K562 (cell line): ENCODE measurements at regions not wholly inside any gene's neighbourhood (a gene's known extent, or its start where the extent isn't known, plus 50 kb on each side); places are given as distances from the start of the nearest gene placed in this dataset.

Source experiments
- ATAC-seq: fragments of 200-7000 bp; cut with Tn5 transposase; 3 replicates; pipeline ENCODE4 v1.9.1; 2020; ENCODE audit warnings: moderate library complexity
- BruUV-seq: library from RNA; stranded (reverse); fragments of 400-500 nt; replicated peaks from 2 replicates; lab custom pipeline; 2021; lab: Mats Ljungman, UMichigan
- CTCF ChIA-PET: fragments of 300-600 bp; formaldehyde crosslinking; extraction: SDS; loops from one replicate; lab custom pipeline; 2021; ENCODE audit warnings: low intra/inter-chr PET ratio; lab: Yijun Ruan, JAX
- POLR2A ChIA-PET: fragments of 300-600, 350-650 bp; sonication (Branson Sonifier 250); formaldehyde crosslinking; extraction: SDS; loops from one replicate; lab custom pipeline; 2021; ENCODE audit warnings: antibody characterized with exemption, inconsistent platforms; lab: Yijun Ruan, JAX
- DNase-seq, 4 experiments: peaks; one replicate each; pipeline versions ENCODE4 v3.0.0 to v3.0.0-alpha.2; 2011 to 2018; ENCODE audit warnings: low spot score in 3 of 4, mixed read lengths in 3 of 4; ENCODE audit errors: extremely low read depth in 1 of 4
- FAIRE-seq: peaks from 2 replicates; lab custom pipeline; 2011; peaks lifted over from hg19 to GRCh38; lab: Jason Lieb, UNC
- H2AFZ ChIP-seq: 2 replicates; pipeline ENCODE4 v1.6.0; 2011; ENCODE audit warnings: low read depth, low read length, control low read depth, inconsistent platforms
- H3K27ac ChIP-seq: fragments of 200-600 bp; 3 replicates; pipeline ENCODE4 v1.8.0; 2011; ENCODE audit warnings: low read depth, mild to moderate bottlenecking, control low read depth, inconsistent platforms, low read length, moderate library complexity, mixed read lengths; ENCODE audit errors: extremely low read depth
- H3K27me3 ChIP-seq, 2 experiments: fragments of 300-600 bp in 1 of 2; 2 replicates in 1 of 2; 3 replicates in 1 of 2; pipeline versions ENCODE4 v1.6.0 to v1.8.0; 2011; ENCODE audit warnings: inconsistent platforms in 2 of 2, low read length in 2 of 2, mild to moderate bottlenecking in 1 of 2, mixed read lengths in 1 of 2, moderate library complexity in 1 of 2; ENCODE audit not compliant: control insufficient read depth in 2 of 2, insufficient read depth in 2 of 2
- H3K36me3 ChIP-seq: fragments of 300-600 bp; 3 replicates; pipeline ENCODE4 v1.8.0; 2011; ENCODE audit warnings: mild to moderate bottlenecking, low read length, inconsistent platforms; ENCODE audit not compliant: control insufficient read depth, insufficient read depth
- H3K4me1 ChIP-seq, 2 experiments: fragments of 200-600 bp in 1 of 2; replicated peaks in 1 of 2; 2 replicates in 1 of 2; 3 replicates in 1 of 2; pipeline versions ENCODE4 v1.5.1 to v1.8.0; 2011; ENCODE audit warnings: inconsistent platforms in 2 of 2, low read length in 2 of 2, mild to moderate bottlenecking in 1 of 2, mixed read lengths in 1 of 2, moderate library complexity in 1 of 2; ENCODE audit not compliant: control insufficient read depth in 2 of 2, insufficient read depth in 2 of 2
- H3K4me2 ChIP-seq: 2 replicates; pipeline ENCODE4 v1.6.1; 2011; ENCODE audit warnings: low read length, control low read depth, inconsistent platforms, mixed read lengths; ENCODE audit not compliant: insufficient read depth
- H3K4me3 ChIP-seq: fragments of 200-600 bp; sonication (generic), shearing (Covaris generic); 2 replicates; pipeline ENCODE4 v1.5.1; 2016; ENCODE audit warnings: control low read depth, inconsistent platforms
- H3K79me2 ChIP-seq: fragments of 200-600 bp; 3 replicates; pipeline ENCODE4 v1.8.0; 2011; ENCODE audit warnings: low read length, inconsistent platforms; ENCODE audit not compliant: control insufficient read depth, insufficient read depth
- H3K9ac ChIP-seq, 2 experiments: 2 replicates each; pipeline versions ENCODE4 v1.6.0 to v1.6.1; 2011; ENCODE audit warnings: low read depth in 2 of 2, low read length in 2 of 2, control low read depth in 1 of 2, inconsistent platforms in 1 of 2, mild to moderate bottlenecking in 1 of 2, mixed read lengths in 1 of 2; ENCODE audit not compliant: insufficient read depth in 1 of 2
- H3K9me1 ChIP-seq: one replicate; pipeline ENCODE4 v1.6.0; 2011; ENCODE audit warnings: inconsistent platforms, mild to moderate bottlenecking, low read length, moderate library complexity; ENCODE audit not compliant: control insufficient read depth, insufficient read depth
- H3K9me3 ChIP-seq: replicated peaks from 2 replicates; pipeline ENCODE4 v1.5.1; 2011; ENCODE audit warnings: low read depth, low read length, inconsistent platforms; ENCODE audit not compliant: control insufficient read depth, insufficient read depth
- H4K20me1 ChIP-seq: replicated peaks from 2 replicates; pipeline ENCODE4 v1.6.1; 2011; ENCODE audit warnings: low read length, inconsistent platforms, mixed read lengths; ENCODE audit not compliant: control insufficient read depth, insufficient read depth
- AFF1 ChIP-seq, 2 experiments: fragments of 450-650 bp; IDR thresholded peaks; 2 replicates each; pipeline ENCODE4 v1.6.1; 2018; ENCODE audit warnings: mild to moderate bottlenecking in 2 of 2, low read depth in 1 of 2; ENCODE audit not compliant: partially characterized antibody in 2 of 2
- CCNT2 ChIP-seq: IDR thresholded peaks from 2 replicates; pipeline ENCODE4 v1.6.1; 2011; ENCODE audit warnings: borderline replicate concordance, low read depth, mild to moderate bottlenecking, moderate library complexity, mixed read lengths, low read length; ENCODE audit not compliant: insufficient read length; ENCODE audit errors: extremely low read depth
- CTCF ChIP-seq, 3 experiments: IDR thresholded peaks in 2 of 3; conservative IDR thresholded peaks in 1 of 3; 2 replicates each; pipeline ENCODE4 v1.5.1; 2011 to 2012; ENCODE audit warnings: low read length in 3 of 3, mild to moderate bottlenecking in 3 of 3, control low read depth in 2 of 3, improper control_type of control experiment in 1 of 3, inconsistent platforms in 1 of 3, low read depth in 1 of 3, mixed read lengths in 1 of 3, moderate library complexity in 1 of 3; ENCODE audit not compliant: insufficient read depth in 2 of 3
- GABPB2 ChIP-seq: fragments of 250-450 bp; sonication (Bioruptor Pico); conservative IDR thresholded peaks from 2 replicates; pipeline ENCODE4 v1.5.1; 2021; ENCODE audit warnings: mild to moderate bottlenecking
- HMGN3 ChIP-seq: IDR thresholded peaks from 2 replicates; pipeline ENCODE4 v1.6.1; 2011; ENCODE audit warnings: borderline replicate concordance, low read depth, mild to moderate bottlenecking, mixed read lengths, low read length; ENCODE audit not compliant: insufficient read length; ENCODE audit errors: extremely low read depth
- NELFE ChIP-seq: IDR thresholded peaks from 2 replicates; pipeline ENCODE4 v1.6.1; 2011; ENCODE audit warnings: mild to moderate bottlenecking; ENCODE audit not compliant: insufficient read depth, insufficient read length
- POLR2G ChIP-seq: fragments of 200-400 bp; formaldehyde crosslinking; IDR thresholded peaks from 2 replicates; pipeline ENCODE4 v1.6.1; 2017; ENCODE audit warnings: low read depth, mild to moderate bottlenecking, antibody characterized with exemption, low read length, moderate library complexity
- POLR2H ChIP-seq: IDR thresholded peaks from 2 replicates; pipeline ENCODE4 v1.6.1; 2016; ENCODE audit warnings: missing genetic modification characterization, low read depth, mild to moderate bottlenecking, control low read depth, missing compliant biosample characterization, moderate library complexity
- RAD21 ChIP-seq, 2 experiments: fragments of 250-450 bp in 1 of 2; fragments of 450-650 bp in 1 of 2; sonication (Bioruptor Pico) in 1 of 2; formaldehyde crosslinking in 1 of 2; IDR thresholded peaks in 1 of 2; conservative IDR thresholded peaks in 1 of 2; 2 replicates each; pipeline versions ENCODE4 v1.4.0 to v1.8.0; 2020 to 2022; ENCODE audit warnings: mild to moderate bottlenecking in 2 of 2, moderate library complexity in 1 of 2
- TFAP4 ChIP-seq: sonication (generic); formaldehyde crosslinking; IDR thresholded peaks from 2 replicates; pipeline ENCODE4 v1.8.0; 2022; ENCODE audit warnings: missing genetic modification reagents, mild to moderate bottlenecking, moderate library complexity, borderline replicate concordance
- ZNF174 ChIP-seq: fragments of 250-450 bp; sonication (Bioruptor Pico); IDR thresholded peaks from 2 replicates; pipeline ENCODE4 v1.4.0; 2020; ENCODE audit warnings: mild to moderate bottlenecking
- ZNF511 ChIP-seq: sonication (generic); formaldehyde crosslinking; IDR thresholded peaks from 2 replicates; pipeline ENCODE4 v1.8.0; 2022; ENCODE audit warnings: mild to moderate bottlenecking, missing genetic modification reagents
- WGBS: fragments of 100-300 bp; shearing (Covaris generic); methylation state at CpG from one replicate; pipeline ENCODE4 v1.1.6; 2016; ENCODE audit warnings: low coverage, mixed read lengths; ENCODE audit not compliant: insufficient coverage; ENCODE audit errors: missing lambda C conversion rate; 5-methylcytosine and 5-hydroxymethylcytosine counted together
- in situ Hi-C: fragments of 300-500 bp; cut with MboI; formaldehyde crosslinking; loops from 4 replicates; pipeline ENCODE4 v1.15.0; 2018; ENCODE audit warnings: inconsistent platforms, mixed read lengths
- intact Hi-C: fragments of 100-400 bp; cut with micrococcal nuclease; formaldehyde crosslinking; loops from 2 replicates; pipeline ENCODE4 v1.14.2; 2022

DNA sequence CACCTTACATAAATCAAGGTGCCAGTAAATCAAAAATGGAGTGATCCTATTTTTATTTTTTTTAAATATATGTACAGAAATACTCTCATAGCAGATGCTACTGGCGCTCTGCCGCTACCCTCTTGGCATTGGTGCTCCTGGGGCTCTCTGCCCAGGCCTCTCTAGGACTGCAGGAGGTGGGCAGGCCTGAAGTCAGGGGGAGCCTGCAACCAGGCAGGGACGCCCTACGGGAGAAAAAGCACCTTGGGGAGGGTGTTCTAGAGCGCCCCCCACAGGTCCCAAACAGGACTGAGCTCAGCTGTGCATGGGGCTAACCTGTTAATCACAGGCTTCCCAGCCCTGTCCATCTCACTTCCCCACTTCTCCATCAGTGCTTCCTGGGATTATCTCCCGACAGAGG, 192.5 kb downstream of the SHQ1 start:
- Histone ChIP-seq H3K4me1 (peaks cover 0 to 5% of the 10 kb centered on the region in 2 experiments; a peak in 3 of 5 replicates), H3K4me2 (no peak overlapping the region), H2AFZ (no peak overlapping the region), H3K27me3 (no peaks in the 10 kb centered on the region), H3K9ac (no peak overlapping the region), H3K9me3 (no peaks in the 10 kb centered on the region), H3K9me1 (no peaks in the 10 kb centered on the region), H3K36me3 (no peaks in the 10 kb centered on the region), H3K79me2 (no peaks in the 10 kb centered on the region), H4K20me1 (no peaks in the 10 kb centered on the region), H3K4me3 (no peak overlapping the region), H3K27ac (no peak overlapping the region)
- POLR2A ChIA-PET: interaction anchor here (1.0 kb wide), 1 partner anchor 10 kb away, joined by 3 read pairs; no protein-coding TSS in a partner anchor
- whole genome bisulfite sequencing: 48% methylated on average over 5 of the region's 6 CpGs
- no peak for FAIRE-seq
- in situ Hi-C loops (no loop called here), intact Hi-C loops (no loop called here)
- DNase-seq: peak; percentile 28 to 42 (median 32)
- no TSS peak for BruUV-seq
- peak; percentile 87 for ATAC-seq
- CTCF ChIA-PET: no interaction called here
- TF ChIP-seq RAD21 (CRISPR knock-in tag; conservative IDR thresholded peaks at IDR 0.05 in 1 of 2, IDR thresholded peaks at IDR 0.05 in 1 of 2): peak in 1 of 2 experiments; percentile 31; a peak in 2 of 4 replicates
- no peak for TF ChIP-seq GABPB2
- TF ChIP-seq ZNF174: no peak
- TF ChIP-seq CCNT2: no peak
- no peak for TF ChIP-seq ZNF511 (CRISPR knock-in tag)
- TF ChIP-seq CTCF (IDR thresholded peaks at IDR 0.05 in 2 of 3, conservative IDR thresholded peaks at IDR 0.05 in 1 of 3; ENCODE audit: insufficient read depth in 2 of 3, low read depth in 1 of 3, low read length in 3 of 3): peak; percentile 35 to 52 (median 48); a peak in 4 of 6 replicates
- TF ChIP-seq NELFE: no peak
- TF ChIP-seq POLR2G: no peak
- no peak for TF ChIP-seq POLR2H
- no peak for TF ChIP-seq AFF1 (IDR thresholded peaks at IDR 0.05; ENCODE audit: low read depth in 1 of 2, partially characterized antibody in 2 of 2)
- no peak for TF ChIP-seq HMGN3
- peak; percentile 16; the same call in 1 of the 2 replicates for TF ChIP-seq TFAP4
